Stimulated activated naive CD8-positive, alpha-beta T cell treated with anti-CD3 and anti-CD28 coated beads, Interleukin-15, Interleukin-2, amounts not matched to agents 100 U/mL and 50 U/mL, for 24 hours (primary cell): ENCODE measurements at regions not wholly inside any gene's neighbourhood (a gene's known extent, or its start where the extent isn't known, plus 50 kb on each side); places are given as distances from the start of the nearest gene placed in this dataset.
"Not testable (repeated sequence)": the region's sequence is repeated elsewhere in the genome, so short reads cannot be mapped to it uniquely, and the experiment has no call there.

Source experiments
- ATAC-seq: fragments of 150-1000 bp; cut with Tn5 transposase; one replicate; pipeline ENCODE4 v1.10.0; 2021
- DNase-seq: peaks from one replicate; pipeline ENCODE4 v3.0.0; 2021

DNA sequence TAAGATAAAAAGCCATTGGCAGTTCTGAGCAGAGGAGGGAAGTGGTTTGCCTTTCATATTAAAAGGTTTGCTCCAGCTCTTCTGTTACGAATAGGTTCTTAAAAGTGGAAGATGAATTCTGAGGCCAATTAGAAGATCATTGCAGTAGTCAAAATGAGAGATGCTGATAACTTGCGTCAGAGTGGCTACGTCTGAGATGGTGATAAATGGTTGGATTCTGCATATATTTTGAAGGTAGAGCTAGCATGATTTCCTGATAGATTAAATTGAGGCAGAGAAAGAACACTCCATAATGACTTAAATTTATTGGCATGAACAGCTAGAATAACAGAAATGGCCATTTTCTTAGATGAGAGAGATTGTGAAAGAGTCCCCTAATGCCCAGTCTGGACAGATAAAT lies 652.6 kb downstream of the DACH1 start:
- ATAC-seq = no peak
- DNase-seq = no peak

DNA sequence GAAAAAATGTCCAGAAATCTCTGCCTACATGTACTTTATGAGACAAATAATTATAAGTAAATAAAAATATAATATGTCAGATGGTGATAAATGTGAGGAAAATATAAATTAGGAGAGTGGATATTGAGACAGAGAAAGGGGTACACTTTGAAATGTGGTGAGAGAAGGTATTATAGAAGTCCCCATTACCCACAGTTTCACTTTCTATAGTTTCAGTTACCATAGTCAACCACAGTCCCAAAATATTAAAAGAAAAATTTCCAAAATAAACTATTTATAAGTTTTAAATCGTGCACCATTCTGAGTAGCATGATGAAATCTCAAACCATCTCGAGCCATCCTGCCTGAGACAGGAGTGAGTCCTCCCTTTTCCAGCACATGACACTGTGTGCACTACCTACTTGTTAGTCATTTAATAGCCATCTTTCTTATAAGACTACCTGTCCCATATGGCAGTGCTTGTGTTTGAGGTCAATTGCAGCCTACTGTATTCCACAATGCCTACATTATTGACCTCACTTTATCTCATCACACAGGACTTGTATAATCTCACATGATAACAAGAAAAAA lies 653.7 kb downstream of the DACH1 start:
- no peak for DNase-seq
- no peak for ATAC-seq

DNA sequence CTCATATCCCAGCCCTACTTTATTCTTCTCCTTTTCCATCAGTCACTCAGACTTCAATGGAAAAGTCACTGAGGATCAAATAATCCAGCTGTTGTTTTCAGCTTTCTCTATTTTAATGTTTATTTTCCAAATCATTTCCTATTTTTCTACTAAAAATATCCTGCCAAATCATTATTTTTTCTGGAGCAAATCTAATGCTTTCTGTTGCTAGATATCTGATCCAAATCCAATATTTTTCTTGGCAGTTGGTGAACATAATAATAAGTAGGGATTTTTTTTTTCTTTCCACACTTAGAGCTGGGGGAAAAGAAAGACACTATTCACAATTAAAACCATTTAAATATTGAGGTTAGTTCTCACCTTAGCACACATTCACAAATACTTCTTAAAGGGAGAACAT lies 656.1 kb downstream of the DACH1 start:
- ATAC-seq (no peak), DNase-seq (no peak)

DNA sequence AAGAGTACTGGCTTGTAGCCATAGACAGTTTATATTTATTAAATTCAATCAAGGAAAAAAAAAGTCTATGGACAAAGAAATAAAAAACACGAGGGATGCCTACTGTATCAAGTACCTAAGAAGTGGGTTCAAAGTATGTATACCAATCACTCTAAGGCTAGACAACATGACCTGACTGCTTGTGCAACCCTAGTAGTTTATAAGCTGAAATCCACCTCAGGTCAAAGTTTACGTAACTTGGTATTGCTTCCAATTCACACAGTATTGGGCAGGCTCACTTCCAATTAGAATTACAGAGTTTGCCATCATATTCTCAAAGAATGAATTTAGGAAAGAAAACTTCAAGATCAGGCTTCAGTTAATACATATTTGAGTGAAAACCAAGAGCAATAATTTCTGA lies 657.8 kb downstream of the DACH1 start:
- DNase-seq (no peak), ATAC-seq (no peak)

DNA sequence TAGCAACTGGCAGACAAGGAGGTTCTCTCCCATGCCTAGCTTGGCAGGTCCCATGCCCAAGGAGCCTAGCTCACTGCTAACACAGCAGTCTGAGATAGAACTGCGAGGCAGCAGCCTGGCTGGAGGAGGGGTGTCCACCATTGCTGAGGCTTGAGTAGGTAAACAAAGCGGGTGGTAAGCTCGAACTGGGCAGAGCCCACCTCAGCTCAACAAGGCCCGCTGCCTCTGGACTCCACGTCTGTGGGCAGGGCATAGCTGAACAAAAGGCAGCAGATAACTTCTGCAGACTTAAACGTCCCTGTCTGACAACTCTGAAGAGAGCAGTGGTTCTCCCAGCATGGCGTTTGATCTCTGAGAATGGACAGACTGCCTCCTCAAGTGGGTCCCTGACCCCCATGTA lies 682.4 kb downstream of the DACH1 start:
- ATAC-seq, DNase-seq: not testable (repeated sequence)

DNA sequence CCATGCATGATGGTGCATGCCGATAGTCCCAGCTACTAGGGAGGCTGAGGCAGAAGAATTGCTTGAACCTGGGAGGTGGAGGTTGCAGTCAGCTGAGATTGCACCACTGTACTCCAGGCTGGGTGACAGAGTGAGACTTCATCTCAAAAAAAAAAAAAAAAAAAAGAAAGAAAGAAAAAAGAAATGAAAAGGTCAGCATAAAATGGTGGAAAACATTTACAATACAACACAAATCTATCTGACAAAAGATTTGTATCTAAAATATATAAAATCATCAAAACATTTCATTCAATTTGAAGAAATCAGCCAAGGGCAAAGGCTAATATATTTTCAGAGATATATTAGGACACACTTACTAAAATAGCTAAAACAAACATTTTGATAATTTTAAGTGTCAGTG lies 683.7 kb downstream of the DACH1 start:
- DNase-seq, ATAC-seq: not testable (repeated sequence)

DNA sequence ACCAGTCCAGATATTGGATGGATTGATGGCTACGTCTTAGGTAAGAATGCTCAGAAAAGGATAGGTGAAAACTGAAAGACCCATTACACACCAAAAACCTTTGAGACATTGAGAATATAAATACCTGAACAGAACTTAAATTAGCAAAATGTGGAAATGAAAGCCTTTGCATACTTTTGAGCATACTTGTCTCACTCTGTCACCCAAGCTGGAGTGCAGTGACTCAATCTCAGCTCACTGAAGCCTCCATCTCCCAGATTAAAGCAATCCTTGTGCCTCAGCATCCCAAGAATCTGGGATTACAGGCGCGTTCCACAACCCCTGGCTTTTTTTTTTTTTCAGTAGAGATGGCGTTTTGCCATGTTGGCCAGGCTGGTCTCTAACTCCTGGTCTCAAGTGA lies 695.3 kb downstream of the DACH1 start:
- ATAC-seq (no peak), DNase-seq (no peak)

DNA sequence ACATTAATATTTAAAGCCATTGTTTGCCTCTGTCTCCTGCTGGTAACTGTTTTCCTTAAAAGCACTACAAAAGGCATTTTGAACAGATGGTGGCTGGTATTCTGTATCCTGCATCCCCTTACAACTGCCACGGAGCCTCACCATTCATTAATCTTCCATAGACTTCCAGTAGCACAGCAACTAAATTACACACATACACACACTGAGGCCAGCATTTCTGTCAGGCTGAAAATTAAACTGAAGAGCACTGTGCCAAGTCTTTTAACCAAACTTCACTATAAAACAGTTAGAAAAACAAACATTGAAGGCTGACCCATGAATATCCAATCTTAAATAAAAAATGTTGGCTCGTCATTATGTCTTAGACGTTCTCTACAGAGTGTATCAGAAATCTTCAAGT lies 697.8 kb downstream of the DACH1 start:
- DNase-seq (no peak), ATAC-seq (no peak)

DNA sequence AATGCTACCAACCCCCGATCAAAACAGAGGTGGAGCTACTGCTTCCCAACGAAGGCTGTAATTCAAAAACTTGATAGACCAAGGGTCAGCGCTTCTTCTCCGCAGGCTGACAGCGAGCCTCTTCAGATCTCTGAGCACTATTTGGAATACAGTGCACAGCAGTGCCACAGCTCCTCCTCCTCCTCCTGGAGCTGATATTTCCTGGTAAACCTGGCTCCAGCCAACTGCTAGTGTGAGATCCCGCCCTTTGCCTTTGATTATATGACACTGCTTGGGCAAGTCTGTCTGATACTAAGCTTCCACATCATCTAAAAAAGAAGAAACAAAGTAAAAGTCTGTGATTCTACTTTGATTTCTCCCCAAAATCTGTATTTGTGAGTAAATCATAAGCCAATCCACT lies 710.5 kb downstream of the DACH1 start:
- no peak for ATAC-seq
- no peak for DNase-seq

DNA sequence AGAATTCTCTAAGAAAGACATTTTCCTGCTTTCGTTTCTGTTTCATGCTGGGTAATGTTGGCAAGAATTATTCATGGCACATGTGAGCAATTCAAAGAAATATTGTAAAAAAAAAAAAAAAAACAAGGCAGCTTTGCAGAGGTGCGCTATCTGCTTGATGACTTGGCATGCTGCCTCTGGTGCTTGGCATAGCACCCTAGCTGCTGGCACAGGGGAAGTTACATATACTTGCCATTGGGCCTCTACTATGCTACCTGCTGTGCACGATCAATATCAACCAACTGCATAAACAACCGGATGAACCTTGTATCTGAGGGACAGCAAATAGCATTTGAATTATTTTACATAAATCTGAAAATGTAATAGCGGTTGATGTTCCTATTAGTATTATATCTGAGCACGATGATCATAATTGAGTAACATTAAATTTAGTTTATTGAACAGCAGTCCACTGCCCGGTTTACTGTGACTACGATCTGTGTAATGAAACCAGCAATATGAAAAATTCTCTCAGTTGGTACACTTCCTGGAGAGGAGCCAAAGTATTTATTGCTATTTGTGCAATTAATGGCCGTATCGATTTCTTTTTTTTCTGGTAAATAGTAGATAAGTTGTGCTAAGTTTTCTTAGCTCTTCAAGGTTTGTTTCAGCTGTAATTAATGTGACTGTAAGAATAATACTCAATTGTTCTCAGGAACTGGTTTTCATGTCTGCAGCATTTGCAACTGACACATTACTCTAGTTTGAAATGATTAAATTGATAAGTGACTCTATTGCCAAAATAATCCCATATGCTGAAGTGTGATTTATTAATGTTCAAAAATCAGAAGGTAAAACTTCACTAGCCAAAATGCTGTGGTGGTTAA lies 717.3 kb downstream of the DACH1 start:
- no peak for DNase-seq
- ATAC-seq = no peak

DNA sequence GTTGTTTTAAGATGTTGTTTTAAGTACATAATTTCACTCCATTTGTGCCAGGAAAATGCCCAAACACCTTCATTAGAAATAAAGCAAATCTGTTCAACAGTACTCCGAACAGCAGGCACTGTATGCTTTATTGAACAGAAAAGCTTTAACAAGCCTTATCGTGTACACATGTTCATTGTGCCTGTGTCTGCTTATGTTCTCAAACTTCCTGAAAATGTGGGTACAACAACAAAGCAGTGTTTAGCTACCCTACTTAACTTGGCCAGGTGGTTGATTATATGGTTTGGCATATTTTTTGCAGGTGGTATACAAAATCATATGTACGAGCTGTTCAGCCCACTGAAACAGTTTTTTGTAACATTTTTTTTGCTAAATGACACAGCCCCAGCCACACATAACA lies 718.0 kb downstream of the DACH1 start:
- ATAC-seq (no peak), DNase-seq (no peak)

DNA sequence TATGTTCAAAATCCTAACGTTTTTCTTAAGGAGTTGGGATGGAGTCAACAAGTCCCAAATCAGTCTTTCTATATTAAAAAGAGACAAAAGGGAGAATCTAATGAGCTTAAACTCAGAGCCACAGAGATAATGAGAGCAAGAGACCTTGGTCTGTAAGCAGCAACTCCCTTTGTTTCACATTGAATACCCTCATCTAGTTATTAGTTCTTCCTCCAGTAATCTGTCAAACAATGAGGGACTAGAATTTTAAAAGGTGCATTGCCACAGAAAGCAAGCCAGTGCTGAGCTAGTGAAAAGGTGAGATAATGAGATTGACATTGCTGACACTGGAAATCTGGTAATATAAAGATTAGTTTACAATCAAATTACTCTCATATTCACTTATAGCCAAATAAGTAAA lies 718.6 kb downstream of the DACH1 start:
- no peak for ATAC-seq
- no peak for DNase-seq

DNA sequence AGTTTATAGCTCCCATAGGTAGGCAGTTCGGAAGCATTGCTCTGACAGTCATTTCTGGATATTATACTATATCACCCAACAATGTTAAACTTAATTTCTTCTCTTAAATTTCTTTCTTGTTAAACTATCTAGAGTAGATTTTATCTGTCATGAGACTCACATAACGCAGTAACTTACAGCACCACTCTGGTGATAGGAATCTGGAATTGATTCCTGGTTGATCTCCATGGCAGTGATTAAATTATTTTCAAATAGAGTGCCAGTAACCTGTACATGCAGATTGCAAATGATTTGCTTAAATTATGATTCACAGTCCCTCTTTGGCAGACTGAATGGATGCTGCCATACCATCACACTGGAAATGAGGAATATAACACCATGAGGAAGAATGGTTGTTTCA lies 722.1 kb downstream of the DACH1 start:
- no peak for DNase-seq
- no peak for ATAC-seq

DNA sequence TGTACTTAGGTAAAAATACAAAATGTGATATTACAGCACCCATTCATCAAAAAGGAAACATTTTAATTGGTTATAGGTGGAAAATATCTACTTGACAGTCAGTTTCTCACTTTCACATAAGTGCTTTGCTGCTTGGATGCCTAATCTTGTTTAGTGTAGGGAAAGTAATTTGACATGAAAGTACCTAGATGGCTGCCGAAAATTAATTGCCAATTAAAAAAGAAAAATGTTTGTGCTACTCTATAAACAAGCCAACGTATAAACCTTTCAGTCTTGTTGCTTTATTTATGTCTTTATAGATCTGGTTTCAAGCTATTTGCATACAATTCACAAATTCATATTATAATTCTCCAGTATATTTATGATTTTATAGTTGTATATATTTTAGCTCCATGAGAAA lies 729.9 kb downstream of the DACH1 start:
- ATAC-seq (no peak), DNase-seq (no peak)

DNA sequence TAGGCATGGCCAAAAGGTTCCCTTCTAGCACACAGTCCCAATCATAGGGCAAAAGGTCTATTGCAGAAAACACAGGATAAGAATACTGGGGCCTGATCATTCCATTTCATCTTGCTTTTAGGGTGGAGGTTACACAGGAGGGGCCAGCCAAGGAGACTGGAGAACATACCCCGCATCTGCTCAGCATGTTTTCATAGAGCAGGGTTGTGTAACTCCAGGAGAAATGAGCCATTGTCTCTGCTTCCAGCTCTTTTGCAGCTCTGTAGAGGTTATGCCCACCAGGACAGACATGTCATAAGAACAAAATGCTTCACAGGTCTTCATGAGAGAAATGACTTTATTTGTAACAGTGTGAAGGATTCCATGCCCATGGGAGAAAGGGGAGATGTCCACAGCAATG lies 742.8 kb downstream of the DACH1 start:
- ATAC-seq = no peak
- no peak for DNase-seq

DNA sequence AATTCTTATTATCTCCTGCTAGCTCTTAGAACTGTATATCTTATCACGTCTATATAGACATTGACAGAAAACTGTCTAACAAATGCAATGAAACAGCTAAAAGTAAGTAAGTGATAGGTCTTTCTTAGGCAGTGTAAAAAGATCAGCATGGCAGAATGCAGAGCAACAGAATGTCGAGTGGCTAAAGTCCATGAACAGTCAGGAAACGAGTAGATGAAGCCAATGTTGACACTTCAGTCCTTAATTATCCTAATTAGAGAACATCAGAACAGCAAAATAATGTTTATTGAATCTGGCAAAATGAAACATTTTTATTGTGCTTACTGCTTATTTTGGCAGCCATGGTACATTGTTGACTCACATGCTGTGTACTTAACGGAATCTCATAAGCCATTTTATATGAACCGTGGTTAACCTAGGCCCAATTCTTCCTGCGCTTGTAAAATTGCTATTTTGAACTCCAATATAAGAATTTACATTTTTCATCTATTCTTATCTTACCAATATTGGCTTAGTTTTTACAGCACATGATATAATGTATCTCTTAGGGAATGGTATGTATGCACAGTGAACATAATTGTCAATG lies 748.1 kb downstream of the DACH1 start:
- no peak for DNase-seq
- ATAC-seq = no peak

DNA sequence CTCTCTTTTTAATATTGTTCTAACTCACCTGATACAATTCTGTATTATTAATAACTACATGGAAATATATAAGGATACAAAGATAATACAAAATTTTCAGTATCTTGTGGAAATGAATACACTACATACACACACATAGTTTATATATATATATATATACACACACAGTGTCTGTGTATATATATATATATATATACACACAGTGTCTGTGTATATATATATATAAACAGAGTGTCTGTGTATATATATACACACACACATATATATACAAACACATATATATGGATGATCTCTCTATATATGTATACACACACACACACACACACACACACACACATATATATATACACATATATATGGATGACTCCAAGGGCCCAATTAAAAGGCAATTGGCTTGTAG lies 749.1 kb downstream of the DACH1 start:
- ATAC-seq = no peak
- DNase-seq = no peak

DNA sequence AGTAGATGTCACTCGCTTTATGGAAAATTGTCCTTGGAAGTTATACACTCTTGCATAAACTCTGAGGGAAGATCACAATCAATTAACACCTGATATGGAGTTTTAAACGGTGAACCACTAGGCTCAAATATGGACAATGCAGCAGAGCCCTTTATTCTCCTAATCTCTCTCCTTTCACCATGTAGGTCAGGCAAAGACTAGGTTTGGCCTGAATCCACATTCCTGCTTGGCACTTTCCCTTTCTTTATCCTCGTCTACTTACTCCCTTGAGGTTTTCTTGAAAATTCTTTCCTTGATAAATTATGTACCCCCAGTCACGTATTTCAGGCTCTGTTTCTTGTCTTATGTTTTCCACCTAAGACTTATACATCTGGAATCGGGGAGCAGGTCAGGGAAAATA lies 751.7 kb downstream of the DACH1 start:
- ATAC-seq = no peak
- no peak for DNase-seq

DNA sequence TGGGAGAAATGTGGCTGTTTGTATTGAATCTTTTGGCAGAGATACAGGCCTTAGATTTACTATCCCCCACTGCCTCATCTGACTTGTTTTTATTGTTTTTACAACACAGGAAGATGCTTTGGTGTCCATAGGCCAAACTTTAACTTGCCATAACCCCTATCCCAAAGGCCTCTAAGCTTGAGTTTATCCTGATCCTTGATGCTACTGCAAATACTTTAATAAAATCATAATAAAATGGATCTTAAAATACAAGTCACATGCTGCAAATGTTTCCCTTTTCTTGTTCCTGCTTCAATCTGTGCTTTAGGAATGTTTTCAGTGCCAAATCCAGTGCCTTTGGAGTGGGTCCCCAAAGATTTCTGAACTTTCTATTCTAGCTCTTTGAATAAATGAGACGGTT lies 770.6 kb downstream of the DACH1 start:
- DNase-seq (no peak), ATAC-seq (no peak)

DNA sequence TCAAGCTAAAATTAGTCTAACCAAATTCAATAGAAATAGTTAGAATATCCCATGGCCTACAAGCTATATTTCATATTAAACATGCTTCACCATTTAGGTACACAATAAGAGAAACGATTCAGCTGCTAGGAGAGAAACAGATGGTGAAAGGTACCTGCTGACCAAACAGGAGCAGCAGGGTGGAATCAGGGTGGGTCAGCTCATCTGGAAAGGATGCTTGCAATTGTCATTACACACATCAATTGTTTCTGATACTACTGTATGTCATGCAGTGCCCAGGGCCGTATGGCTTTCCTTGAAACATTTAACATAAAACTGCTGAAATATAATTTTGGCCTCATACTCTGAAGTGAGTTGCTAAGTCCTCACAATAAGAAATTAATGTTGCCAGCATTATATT lies 776.0 kb downstream of the DACH1 start:
- ATAC-seq (no peak), DNase-seq (no peak)

DNA sequence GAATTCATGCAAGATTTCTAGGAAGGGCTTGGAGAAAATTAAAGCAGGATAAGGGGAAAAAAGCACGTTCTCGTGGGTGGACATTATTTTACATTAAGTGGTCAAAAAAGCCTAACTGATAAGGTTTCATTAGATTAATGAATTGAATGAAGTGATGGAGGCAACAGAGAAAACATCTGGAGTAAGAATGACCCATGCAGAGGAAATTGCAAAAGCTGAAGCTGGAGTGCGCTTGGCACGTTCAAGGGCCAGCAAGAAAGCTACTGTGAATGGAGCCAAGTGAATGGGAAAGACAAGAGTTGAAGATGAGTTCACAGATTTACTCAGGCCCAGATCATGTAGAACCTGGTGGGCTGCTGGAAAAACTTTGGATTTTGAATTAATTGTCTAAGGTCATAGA lies 777.9 kb downstream of the DACH1 start:
- ATAC-seq (no peak), DNase-seq (no peak)

DNA sequence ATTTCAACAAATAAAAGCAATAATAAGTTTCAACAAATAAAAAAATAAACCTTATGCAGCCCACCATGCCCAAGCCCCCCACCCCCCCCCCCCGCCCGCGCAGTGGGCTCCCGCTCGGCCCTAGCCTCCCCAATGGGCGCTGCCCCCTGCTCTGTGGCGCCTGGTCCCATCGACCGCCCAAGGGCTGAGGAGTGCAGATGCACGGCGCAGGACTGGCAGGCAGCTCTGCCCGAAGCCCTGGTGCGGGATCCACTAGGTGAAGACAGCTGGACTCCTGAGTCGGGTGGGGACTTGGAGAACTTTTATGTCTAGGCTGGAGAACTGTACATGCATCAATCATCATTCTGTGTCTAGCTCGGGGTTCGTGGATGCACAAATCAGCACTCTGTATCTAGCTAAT lies 779.6 kb downstream of the DACH1 start:
- DNase-seq (no peak), ATAC-seq (no peak)

DNA sequence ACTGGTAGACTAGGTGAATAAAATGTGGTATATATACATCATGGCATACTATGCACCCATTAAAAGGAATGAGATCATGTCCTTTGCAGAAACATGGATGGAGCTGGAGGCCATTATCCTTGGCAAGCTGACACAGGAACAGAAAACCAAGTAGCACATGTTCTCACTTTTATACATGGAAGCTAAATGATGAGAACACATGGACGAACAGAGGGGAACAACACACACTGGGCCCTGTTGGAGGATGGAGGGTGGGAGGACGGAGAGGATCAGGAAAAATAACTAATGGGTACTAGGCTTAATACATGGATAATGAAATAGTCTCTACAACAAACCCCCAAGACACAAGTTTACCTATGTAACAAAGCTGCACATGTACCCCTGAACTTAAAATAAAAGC lies 780.0 kb downstream of the DACH1 start:
- no peak for ATAC-seq

DNA sequence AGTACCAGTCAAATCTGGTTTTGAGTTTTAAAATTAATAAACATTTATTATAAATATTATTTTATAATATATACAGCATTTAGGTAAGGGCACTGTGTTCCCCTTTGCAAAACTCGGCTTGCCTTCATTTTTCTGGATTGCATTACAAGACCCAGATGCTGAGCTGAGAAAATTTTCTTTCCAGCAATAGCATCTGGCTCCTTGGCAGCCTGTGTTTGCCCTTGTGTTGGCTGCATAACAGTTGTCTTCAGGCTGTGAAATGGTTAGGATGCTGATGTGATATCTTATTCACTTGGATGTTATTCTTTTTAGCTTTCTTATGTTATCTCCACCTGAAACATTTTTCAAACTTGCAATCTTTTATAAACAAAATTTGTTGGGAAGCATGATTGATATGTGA lies 784.4 kb downstream of the DACH1 start:
- no peak for DNase-seq

More for the DNA sequence above, 780.0 kb downstream of the DACH1 start:
- DNase-seq = no peak

More for the DNA sequence above, 784.4 kb downstream of the DACH1 start:
- no peak for ATAC-seq
